Panc1 (cell line): ENCODE measurements at regions not wholly inside any gene's neighbourhood (a gene's known extent, or its start where the extent isn't known, plus 50 kb on each side); places are given as distances from the start of the nearest gene placed in this dataset.

Source experiments
- ATAC-seq: fragments of 200-7000 bp; cut with Tn5 transposase; 2 replicates; pipeline ENCODE4 v1.9.1; 2020; ENCODE audit warnings: mild to moderate bottlenecking, moderate library complexity
- BruUV-seq: library from RNA; stranded (reverse); fragments of 400-500 nt; replicated peaks from 2 replicates; lab custom pipeline; 2021; lab: Mats Ljungman, UMichigan
- CTCF ChIA-PET: fragments of 300-600 bp; sonication (Branson Sonifier 250); formaldehyde crosslinking; loops from one replicate; lab custom pipeline; 2022; ENCODE audit warnings: antibody characterized with exemption; lab: Charles Lee
- POLR2A ChIA-PET: fragments of 300-600 bp; sonication (Branson Sonifier 250); formaldehyde crosslinking; loops from one replicate; lab custom pipeline; 2022; ENCODE audit warnings: antibody characterized with exemption; lab: Charles Lee
- DNase-seq: peaks from one replicate; pipeline ENCODE4 v3.0.0-alpha.2; 2010; ENCODE audit warnings: low read depth, low spot score
- H3K27ac ChIP-seq: 2 replicates; pipeline ENCODE4 v1.5.1; 2011; ENCODE audit warnings: mild to moderate bottlenecking, low read length, inconsistent platforms
- H3K27me3 ChIP-seq: fragments of 200-500 bp; sonication (Bioruptor generic); 2 replicates; pipeline ENCODE4 v1.6.0; 2014; ENCODE audit warnings: low read length, inconsistent platforms; ENCODE audit not compliant: control insufficient read depth, insufficient read depth
- H3K36me3 ChIP-seq: fragments of 200-500 bp; sonication (Bioruptor generic); 2 replicates; pipeline ENCODE4 v1.5.1; 2014; ENCODE audit warnings: inconsistent platforms, mild to moderate bottlenecking, low read length, moderate library complexity; ENCODE audit not compliant: control insufficient read depth, insufficient read depth
- H3K4me1 ChIP-seq: 2 replicates; pipeline ENCODE4 v1.5.1; 2011; ENCODE audit warnings: inconsistent platforms, mild to moderate bottlenecking, low read length, moderate library complexity; ENCODE audit not compliant: control insufficient read depth, insufficient read depth
- H3K4me3 ChIP-seq, 2 experiments: 2 replicates each; pipeline ENCODE4 v1.5.1; 2011 to 2012; ENCODE audit warnings: low read depth in 2 of 2, low read length in 2 of 2, mild to moderate bottlenecking in 2 of 2, inconsistent platforms in 1 of 2, moderate library complexity in 1 of 2
- H3K9me3 ChIP-seq: fragments of 200-500 bp; sonication (Bioruptor generic); 2 replicates; pipeline ENCODE4 v1.5.1; 2014; ENCODE audit warnings: low read depth, mild to moderate bottlenecking, inconsistent platforms, low read length, moderate library complexity; ENCODE audit not compliant: control insufficient read depth, insufficient read depth
- POLR2AphosphoS5 ChIP-seq: IDR thresholded peaks from 2 replicates; pipeline ENCODE4 v1.6.1; 2012; ENCODE audit warnings: mild to moderate bottlenecking, low read depth, low read length, moderate library complexity
- SIN3A ChIP-seq: IDR thresholded peaks from 2 replicates; pipeline ENCODE4 v1.6.1; 2012; ENCODE audit warnings: low read depth, mild to moderate bottlenecking, low read length, moderate library complexity, borderline replicate concordance; ENCODE audit not compliant: insufficient read depth
- TCF7L2 ChIP-seq: IDR thresholded peaks from 2 replicates; pipeline ENCODE4 v1.6.1; 2011; ENCODE audit warnings: mild to moderate bottlenecking, low read depth, low read length, inconsistent platforms
- in situ Hi-C: cut with HindIII; loops from 2 replicates; pipeline ENCODE4 v1.10.0; 2016; ENCODE audit warnings: low sequenced_read_pairs, low pct_unique_long_range_greater_than_20kb
- intact Hi-C: fragments of 100-400 bp; cut with micrococcal nuclease; formaldehyde crosslinking; loops from one replicate; pipeline ENCODE4 v1.10.0; 2022; ENCODE audit not compliant: unreplicated experiment
- TF ChIP-seq, protein P1 (sequence below): fragments of 450-650 bp; IDR thresholded peaks from 2 replicates; pipeline ENCODE4 v1.5.1; 2017; ENCODE audit warnings: mild to moderate bottlenecking
- TF ChIP-seq, protein P2 (sequence below), 2 experiments: IDR thresholded peaks; 2 replicates each; pipeline ENCODE4 v1.6.1; 2011 to 2012; ENCODE audit warnings: low read depth in 2 of 2, control low read depth in 1 of 2, low read length in 1 of 2, mild to moderate bottlenecking in 1 of 2, moderate library complexity in 1 of 2; ENCODE audit not compliant: insufficient read depth in 1 of 2

DNA sequence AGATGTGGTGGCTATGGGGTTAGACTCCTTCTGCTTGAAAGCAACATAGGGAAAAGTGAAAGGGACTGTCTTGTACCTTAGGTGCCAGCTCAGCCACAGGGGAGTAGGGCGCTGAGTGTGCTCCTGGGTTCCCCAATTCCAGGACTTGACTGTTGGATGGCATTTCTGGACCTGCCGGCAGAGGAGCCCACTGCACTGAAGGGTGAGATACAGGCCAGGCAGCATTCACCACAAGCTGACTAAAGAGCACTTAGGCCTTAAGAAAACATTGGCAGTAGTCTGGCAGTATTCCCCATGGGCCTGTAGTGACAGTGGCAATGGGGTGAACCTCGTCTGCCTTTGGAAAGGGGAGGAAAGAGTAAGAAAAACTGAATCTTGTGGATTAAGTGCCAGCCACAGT, 67.1 kb upstream of the TMTC2 start:
- CTCF ChIA-PET = no interaction called here
- TF ChIP-seq, protein P1, sequence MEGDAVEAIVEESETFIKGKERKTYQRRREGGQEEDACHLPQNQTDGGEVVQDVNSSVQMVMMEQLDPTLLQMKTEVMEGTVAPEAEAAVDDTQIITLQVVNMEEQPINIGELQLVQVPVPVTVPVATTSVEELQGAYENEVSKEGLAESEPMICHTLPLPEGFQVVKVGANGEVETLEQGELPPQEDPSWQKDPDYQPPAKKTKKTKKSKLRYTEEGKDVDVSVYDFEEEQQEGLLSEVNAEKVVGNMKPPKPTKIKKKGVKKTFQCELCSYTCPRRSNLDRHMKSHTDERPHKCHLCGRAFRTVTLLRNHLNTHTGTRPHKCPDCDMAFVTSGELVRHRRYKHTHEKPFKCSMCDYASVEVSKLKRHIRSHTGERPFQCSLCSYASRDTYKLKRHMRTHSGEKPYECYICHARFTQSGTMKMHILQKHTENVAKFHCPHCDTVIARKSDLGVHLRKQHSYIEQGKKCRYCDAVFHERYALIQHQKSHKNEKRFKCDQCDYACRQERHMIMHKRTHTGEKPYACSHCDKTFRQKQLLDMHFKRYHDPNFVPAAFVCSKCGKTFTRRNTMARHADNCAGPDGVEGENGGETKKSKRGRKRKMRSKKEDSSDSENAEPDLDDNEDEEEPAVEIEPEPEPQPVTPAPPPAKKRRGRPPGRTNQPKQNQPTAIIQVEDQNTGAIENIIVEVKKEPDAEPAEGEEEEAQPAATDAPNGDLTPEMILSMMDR = no peak
- TF ChIP-seq POLR2AphosphoS5 (no peak), TCF7L2 (no peak), SIN3A (no peak)
- TF ChIP-seq, protein P2, sequence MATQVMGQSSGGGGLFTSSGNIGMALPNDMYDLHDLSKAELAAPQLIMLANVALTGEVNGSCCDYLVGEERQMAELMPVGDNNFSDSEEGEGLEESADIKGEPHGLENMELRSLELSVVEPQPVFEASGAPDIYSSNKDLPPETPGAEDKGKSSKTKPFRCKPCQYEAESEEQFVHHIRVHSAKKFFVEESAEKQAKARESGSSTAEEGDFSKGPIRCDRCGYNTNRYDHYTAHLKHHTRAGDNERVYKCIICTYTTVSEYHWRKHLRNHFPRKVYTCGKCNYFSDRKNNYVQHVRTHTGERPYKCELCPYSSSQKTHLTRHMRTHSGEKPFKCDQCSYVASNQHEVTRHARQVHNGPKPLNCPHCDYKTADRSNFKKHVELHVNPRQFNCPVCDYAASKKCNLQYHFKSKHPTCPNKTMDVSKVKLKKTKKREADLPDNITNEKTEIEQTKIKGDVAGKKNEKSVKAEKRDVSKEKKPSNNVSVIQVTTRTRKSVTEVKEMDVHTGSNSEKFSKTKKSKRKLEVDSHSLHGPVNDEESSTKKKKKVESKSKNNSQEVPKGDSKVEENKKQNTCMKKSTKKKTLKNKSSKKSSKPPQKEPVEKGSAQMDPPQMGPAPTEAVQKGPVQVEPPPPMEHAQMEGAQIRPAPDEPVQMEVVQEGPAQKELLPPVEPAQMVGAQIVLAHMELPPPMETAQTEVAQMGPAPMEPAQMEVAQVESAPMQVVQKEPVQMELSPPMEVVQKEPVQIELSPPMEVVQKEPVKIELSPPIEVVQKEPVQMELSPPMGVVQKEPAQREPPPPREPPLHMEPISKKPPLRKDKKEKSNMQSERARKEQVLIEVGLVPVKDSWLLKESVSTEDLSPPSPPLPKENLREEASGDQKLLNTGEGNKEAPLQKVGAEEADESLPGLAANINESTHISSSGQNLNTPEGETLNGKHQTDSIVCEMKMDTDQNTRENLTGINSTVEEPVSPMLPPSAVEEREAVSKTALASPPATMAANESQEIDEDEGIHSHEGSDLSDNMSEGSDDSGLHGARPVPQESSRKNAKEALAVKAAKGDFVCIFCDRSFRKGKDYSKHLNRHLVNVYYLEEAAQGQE (IDR thresholded peaks at IDR 0.05; ENCODE audit: insufficient read depth in 1 of 2, low read depth in 2 of 2, low read length in 1 of 2) = no peak
- no TSS peak for BruUV-seq
- Histone ChIP-seq H3K27ac (no peak overlapping the region), H3K4me1 (no peaks in the 10 kb centered on the region), H3K27me3 (no peaks in the 10 kb centered on the region), H3K4me3 (no peak overlapping the region), H3K36me3 (no peaks in the 10 kb centered on the region), H3K9me3 (no peaks in the 10 kb centered on the region)
- in situ Hi-C loops = no loop called here
- DNase-seq (no peak), ATAC-seq (no peak)
- intact Hi-C loops = no loop called here
- POLR2A ChIA-PET = no interaction called here

DNA sequence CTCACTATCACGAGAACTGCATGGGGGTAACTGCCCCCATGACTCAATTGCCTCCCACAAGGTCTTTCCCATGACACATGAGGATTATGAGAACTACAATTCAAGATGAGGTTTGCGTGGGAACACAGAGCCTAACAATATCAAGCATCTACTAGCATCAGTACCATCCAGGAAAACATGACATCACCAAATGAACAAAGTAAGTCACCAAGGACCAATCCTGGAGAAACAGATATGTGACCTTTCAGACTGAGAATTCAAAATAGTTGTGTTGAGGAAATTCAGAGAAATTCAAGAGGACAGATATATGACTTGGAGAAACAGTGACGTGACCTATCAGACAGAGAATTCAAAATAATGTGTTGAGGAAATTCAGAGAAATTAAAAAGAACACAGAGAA, 65.8 kb upstream of the TMTC2 start:
- BruUV-seq = no TSS peak

More for the DNA sequence above, 65.8 kb upstream of the TMTC2 start:
- TF ChIP-seq, protein P2 (IDR thresholded peaks at IDR 0.05; ENCODE audit: insufficient read depth in 1 of 2, low read depth in 2 of 2, low read length in 1 of 2) = no peak
- TF ChIP-seq, protein P1 = no peak
- TF ChIP-seq POLR2AphosphoS5 (no peak), TCF7L2 (no peak), SIN3A (no peak)
- no peaks in the 10 kb centered on the region for H3K27me3 ChIP-seq
- no peak for DNase-seq
- no peak overlapping the region for H3K4me3 ChIP-seq
- intact Hi-C loops (no loop called here), in situ Hi-C loops (no loop called here)
- POLR2A ChIA-PET = no interaction called here
- H3K27ac ChIP-seq = no peak overlapping the region
- H3K9me3 ChIP-seq = no peaks in the 10 kb centered on the region
- H3K4me1 ChIP-seq = no peaks in the 10 kb centered on the region
- CTCF ChIA-PET = no interaction called here
- H3K36me3 ChIP-seq = no peaks in the 10 kb centered on the region
- ATAC-seq = no peak
